OCI-LY1 (cell line): ENCODE measurements at regions not wholly inside any gene's neighbourhood (a gene's known extent, or its start where the extent isn't known, plus 50 kb on each side); places are given as distances from the start of the nearest gene placed in this dataset.

ENCODE experiments used
- CTCF ChIP-seq: fragments of 200-600 bp; sonication (generic), shearing (Covaris generic); IDR thresholded peaks from 2 replicates; pipeline ENCODE4 v1.5.1; 2017; ENCODE audit warnings: mild to moderate bottlenecking, antibody characterized with exemption, low read length, moderate library complexity, mixed read lengths
- EZH2 ChIP-seq: fragments of 200-600 bp; sonication (generic), shearing (Covaris generic); IDR thresholded peaks from 2 replicates; pipeline ENCODE4 v1.8.0; 2017; ENCODE audit warnings: borderline replicate concordance, mixed run types, mild to moderate bottlenecking, antibody characterized with exemption, low read length, moderate library complexity, mixed read lengths

GRCh38 chr10:125605167-125605566, 77.8 kb downstream of the TEX36 start:
- TF ChIP-seq EZH2 (no peak), CTCF (no peak)
